GM18511 (cell line): ENCODE measurements at regions not wholly inside any gene's neighbourhood (a gene's known extent, or its start where the extent isn't known, plus 50 kb on each side); places are given as distances from the start of the nearest gene placed in this dataset.

ENCODE experiments used
- ATAC-seq: cut with Tn5 transposase; IDR thresholded peaks from one replicate; pipeline ENCODE4 v1.9.1; 2021; ENCODE audit warnings: mild to moderate bottlenecking, moderate library complexity; ENCODE audit not compliant: unreplicated experiment

DNA sequence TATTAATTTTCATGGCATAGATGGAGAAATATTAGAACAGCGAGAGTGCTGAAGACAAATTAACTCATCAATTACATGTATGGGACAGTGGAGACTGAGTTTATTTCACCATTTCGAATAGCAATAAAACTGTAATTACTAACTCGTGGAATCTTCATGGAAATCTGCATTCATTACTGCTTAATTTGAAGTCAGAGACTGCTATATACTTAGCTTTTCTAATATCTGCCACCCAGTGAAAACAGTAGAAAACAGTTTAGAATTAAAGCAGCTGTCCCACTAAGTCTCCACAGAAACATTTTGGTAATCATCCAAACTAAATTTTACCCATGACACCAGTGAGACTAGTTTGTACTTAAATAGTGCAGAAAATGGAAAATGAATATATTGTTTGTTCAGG lies 56.8 kb downstream of the IZUMO3 start:
- no peak for ATAC-seq

DNA sequence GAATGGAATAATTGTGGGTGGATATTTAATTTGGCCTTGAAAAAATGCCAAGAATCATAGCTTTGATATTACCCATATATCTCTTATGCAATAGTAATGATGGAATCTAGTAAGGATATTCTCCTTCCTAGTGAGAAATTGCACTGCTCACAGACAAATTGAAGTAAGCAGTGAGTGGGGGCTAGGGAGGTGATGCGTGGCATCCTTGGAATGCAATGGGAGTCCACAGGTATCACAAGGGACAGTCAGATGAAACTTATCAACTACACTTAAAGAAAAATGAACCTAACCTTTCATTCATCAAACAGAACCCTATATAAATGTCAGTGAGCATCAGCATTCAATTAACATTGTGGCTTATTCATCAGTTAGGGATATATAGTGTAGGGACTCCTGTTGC lies 57.8 kb downstream of the IZUMO3 start:
- ATAC-seq = no peak

DNA sequence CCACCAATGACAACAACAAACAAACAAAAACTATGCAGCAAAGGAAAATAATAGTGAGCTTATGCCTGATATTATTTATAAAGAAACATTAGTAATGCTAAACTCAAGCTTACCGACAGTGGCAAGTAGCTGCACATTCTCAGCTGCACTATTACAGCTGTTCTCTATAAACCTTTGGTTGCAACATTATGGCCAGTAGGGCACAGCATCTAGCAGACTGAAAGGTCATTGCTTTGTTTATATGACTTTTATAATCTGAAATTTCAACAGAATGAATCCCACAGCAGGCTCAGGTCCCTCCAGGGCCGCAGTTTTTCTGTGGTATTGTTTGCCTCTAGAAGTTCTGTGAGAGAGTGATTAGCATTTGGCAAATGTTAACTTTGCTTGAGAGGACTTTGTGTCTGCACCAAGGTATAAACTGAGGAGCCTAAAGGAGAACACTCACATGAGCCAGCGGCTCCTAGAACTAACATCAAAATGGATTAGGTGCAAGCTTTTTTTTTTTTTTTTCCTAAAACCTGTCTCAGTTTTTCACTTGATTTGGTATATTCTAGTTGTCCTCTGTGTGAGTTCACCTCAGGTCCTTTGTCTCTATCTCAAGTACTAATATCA lies 58.3 kb downstream of the IZUMO3 start:
- ATAC-seq = no peak

- no peak for ATAC-seq
Observed at GRCh38 chr9:24479361-24480059, 66.2 kb downstream of the IZUMO3 start.

DNA sequence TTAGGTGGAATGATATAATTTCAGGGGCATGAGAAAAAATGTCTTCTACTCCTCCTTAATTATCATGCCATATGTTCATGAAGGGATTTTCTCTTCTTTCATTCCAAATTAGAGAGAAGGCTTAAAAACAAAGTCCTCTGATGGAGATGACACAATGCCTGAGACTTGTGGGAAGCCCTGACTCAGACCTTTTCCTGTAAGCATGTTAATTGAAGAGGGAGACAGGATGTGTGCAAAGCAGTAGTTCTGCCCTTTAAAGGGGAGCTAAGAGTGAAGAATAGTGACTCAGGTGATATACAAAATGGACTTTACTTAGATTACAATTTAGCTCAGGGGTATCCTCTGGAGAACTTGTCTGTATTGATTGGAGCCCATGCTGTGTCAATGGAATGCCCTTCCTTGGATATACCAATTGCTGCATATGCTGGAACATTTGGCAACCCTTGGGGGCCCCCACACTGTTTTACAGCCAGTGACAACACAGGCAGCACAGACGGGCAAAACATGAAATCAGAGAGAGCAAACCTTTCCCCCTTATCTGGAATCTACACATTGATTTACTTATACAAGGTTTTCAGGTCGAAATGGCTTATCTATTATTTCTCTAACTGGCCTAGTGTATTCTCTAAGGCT lies 81.3 kb downstream of the IZUMO3 start:
- ATAC-seq = no peak

DNA sequence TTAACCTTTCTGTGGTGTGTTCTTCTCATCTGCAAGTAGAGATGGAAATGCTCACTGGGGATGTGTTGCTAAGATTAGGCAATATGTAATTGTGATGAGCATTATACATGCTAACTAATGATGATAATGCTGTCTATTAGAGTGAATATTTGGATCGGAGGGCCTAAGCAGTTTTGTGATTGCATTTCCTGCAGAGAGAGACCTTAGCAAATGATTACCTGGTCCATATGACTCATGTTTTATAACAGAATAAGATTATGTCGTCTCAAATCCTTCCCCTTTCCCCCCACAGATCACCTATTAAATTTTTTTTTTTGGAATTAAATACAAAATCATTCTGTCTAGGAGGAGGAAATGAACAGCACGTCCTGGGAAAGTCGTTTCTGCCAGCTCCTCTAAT lies 82.7 kb downstream of the IZUMO3 start:
- ATAC-seq = no peak

DNA sequence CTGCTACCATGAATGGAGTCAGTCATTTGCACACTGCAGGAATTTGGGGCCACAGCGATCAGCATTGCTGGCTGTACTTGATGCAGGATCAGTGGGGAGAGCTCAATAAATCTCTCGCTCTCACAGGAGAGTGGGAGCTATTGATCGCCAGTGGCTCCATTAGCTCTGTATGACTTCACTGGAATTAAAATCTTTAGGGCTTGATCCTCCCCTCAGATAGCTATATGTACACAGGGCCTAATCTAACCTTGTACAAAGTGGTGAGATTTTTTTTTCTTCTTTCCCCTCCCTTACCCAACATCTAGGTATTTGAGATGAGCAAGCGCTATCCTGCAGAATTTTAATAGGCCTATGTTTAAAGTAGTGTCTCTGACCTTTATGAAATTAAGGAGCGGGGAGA lies 84.9 kb downstream of the IZUMO3 start:
- no peak for ATAC-seq

GRCh38 chr9:24459953-24460352 lies 85.7 kb downstream of the IZUMO3 start:
- ATAC-seq = no peak

DNA sequence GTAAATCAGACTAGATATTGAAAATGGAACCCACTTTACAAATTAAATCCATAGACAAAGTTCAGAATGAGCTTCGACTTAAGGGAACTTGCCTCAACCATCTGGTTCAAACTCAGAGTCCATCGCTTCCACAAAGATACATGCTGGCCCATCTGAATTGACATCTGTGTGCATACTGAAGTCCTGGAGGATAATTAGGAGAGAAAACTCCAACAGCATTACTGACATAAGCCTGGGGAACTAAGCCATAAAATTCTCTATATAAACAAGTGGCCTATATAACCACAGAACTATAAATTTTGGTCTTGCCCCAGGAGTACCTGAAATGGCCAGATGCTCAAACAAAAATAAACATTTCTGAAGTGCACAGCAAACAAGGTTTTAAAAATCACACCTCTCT lies 94.4 kb downstream of the IZUMO3 start:
- no peak for ATAC-seq

DNA sequence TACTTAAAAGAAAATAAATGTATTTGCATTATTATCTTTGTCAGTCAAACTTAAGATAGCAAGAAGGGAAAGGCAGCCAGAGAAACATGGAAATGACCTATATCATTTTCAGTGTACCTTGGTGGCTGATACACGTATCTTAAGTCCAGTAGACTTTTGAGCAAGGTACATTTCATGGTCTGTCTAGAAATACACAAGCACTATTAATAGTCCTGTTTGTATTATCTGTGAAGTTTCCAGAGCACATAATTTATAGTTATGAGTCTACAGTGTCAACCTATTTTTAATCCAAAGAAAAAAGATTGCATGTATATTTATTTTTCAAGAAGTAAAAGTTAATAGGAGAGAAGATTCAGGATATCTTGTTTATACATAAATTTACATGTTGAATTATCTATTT lies 95.7 kb downstream of the IZUMO3 start:
- no peak for ATAC-seq

DNA sequence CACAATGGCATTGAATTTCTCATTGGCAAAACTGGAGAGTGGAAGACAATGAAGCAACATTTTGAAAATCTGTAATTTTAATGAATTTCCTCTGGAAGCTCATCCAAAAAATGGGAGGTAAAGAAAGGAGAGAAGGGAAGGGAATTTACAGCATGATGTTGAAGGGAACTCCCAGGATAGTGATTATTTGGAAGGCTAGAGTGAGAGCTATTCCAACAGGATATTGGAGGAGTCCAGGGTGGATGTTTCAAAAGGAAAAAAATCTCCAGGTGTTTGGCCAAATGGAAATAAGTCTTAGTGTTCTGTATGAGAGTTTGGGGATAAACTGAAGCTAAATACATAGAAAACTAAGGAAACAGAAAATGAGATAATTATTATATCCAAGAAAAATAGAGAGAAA lies 106.2 kb downstream of the IZUMO3 start:
- ATAC-seq = no peak

DNA sequence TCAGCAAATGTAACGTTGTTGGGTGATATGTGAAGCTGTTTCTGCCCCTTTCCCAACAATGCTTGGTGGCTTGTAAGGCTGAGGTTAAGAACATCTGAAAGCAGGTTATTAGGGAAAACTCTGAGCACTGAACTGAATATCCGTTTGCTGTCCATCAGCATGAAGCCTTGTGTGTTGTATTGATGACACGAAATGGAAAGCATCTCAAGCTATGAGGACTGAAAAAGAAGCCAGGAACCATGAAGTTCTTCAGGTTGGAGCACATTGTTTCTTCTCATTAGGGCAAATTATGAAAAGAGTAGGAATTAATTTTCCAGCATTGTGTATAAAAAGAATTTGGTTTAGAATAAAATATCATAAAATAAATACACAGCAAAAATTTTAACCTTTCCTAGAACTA lies 106.8 kb downstream of the IZUMO3 start:
- no peak for ATAC-seq

DNA sequence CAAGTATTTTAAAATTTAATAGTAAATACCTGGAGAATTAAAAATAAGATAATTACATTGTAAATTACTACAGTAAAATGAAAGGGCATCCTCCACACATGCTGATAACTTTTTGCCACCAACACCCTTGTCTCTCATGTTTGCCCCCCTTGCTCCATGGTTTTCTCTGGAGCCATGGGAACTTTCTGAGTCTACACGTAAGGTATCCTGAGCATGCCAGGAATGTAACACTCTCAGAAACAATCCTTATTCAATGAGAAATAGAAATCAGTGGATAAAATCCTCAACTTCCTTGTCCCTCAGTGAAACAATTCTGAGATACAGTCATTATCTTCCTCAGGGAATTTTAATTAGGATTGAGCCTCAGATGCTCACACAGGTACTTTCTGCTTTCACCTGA lies 108.9 kb downstream of the IZUMO3 start:
- ATAC-seq = no peak

DNA sequence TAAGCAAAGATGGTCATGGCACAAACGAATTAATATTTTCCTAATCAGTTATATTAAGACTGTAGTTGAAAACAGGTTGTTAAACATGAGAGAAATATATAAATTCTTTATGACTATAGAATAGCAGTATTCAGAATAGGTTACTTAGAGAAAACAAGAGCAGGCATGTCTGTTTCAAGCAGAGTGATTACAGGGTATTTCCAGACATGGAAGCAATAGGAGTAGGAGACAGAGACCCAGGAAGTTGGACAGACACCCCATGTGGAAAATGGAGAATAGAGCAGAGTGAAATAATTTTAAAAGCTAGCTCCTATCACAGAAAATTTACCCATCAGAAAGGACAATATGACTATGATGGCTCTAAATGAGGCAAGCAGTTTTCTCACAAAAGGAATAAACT lies 111.5 kb downstream of the IZUMO3 start:
- no peak for ATAC-seq

DNA sequence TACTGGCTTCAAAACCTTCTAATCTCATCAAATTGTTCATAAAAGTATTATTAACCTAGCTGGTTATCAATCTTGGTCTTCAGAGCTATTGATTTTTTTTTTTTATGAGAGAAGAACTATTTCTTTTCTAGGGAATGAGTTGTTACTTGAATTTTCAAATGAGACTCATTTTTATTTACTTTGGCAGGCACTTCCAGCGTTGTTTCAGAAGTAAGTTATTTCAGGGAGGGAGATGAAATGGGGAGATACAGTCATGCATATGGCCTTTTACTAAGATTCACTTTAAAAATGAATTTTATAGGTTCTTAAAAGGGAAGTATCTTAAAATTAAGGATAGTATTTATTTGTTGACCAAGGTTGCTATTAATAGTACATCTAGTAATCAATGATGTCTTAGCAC lies 129.6 kb downstream of the IZUMO3 start:
- no peak for ATAC-seq

- ATAC-seq = no peak
Observed at GRCh38 chr9:24413651-24414050, 132.0 kb downstream of the IZUMO3 start.

GRCh38 chr9:24398466-24398865 lies 147.2 kb downstream of the IZUMO3 start:
- no peak for ATAC-seq

DNA sequence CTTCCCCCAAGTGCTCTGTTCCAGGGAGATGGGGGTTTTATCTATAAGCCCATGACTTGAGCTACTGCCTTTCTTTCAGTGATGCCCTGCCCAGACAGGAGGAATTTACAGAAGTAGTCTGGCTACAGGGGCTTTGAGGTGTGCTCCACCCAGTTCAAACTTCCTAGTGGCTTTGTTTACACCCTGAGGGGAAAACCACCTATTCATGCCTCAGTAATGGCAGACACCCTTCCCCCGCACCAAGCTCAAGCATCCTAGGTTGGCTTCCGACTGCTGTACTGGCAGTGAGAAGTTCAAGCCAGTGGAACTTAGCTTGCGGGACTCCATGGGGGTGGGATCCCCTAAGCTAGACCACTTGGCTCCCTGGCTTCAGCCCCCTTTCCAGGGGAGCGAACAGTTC lies 154.6 kb downstream of the IZUMO3 start:
- no peak for ATAC-seq

DNA sequence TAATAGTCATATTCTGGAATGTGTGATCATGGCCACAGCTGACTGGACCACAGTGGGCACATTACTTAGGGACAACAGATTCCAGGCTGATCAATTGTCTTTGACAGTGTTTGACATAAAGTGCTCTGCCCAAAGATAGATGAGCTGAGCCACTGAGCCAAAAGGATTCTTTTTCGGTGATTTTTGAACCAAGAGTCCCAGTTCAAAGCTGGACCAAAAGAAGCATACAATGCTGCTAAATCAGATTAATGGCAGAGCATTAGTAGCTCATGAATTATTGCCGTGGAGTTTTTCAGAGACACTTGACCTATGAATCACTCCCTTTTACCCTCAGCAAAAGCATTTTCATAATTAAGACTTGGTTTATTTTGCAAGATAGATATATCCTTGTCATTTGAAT lies 160.6 kb downstream of the IZUMO3 start:
- no peak for ATAC-seq

DNA sequence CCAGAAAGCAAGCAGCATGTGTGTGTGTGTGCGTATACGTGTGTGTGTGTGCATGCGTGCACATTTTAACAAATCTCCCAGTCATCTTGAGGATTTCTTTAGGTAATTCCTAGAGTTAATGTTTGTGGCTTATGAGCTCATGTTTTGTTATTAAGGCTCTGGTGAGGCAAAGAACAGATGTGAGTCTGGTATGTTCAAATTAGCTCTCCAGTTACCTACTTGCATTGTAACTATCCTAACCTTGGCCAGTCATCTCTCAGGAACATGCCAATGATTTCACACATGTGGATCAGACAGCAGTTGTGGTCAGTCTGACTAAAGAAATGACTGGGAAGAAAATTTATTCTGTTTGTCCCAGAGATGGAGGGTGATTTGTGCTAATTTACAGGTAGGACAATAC lies 163.1 kb downstream of the IZUMO3 start:
- no peak for ATAC-seq

DNA sequence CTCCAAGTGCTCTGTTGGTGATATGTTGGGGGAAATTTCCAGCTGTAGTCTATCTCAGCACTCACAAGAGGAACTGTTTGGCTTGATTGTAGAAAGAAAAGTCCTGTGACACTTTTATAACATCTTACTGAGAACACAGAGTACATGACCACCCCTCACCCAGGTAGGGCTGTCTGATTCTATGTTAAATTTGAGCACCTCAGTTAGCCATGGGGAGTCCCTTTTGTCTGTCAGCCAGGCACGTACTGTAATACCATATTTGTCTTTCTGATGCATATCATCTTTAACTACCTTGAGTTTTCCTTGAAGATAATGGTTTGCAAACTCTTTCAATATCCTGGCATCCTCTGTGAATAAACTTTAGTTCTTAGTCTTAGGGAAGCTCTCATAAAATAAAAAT lies 164.5 kb downstream of the IZUMO3 start:
- no peak for ATAC-seq

- no peak for ATAC-seq
Observed at GRCh38 chr9:24359046-24359445, 186.7 kb downstream of the IZUMO3 start.

- no peak for ATAC-seq
Observed at GRCh38 chr9:24351973-24352372, 193.7 kb downstream of the IZUMO3 start.
